ENCODE measurements at regions not wholly inside any gene's neighbourhood (a gene's known extent, or its start where the extent isn't known, plus 50 kb on each side); places are given as distances from the start of the nearest gene placed in this dataset.

- H3K36me3 ChIP-seq = no peaks in the 10 kb centered on the region
- H3K4me3 ChIP-seq = no peak overlapping the region
- H3K4me1 ChIP-seq = no peaks in the 10 kb centered on the region
- ATAC-seq = no peak
- H3K9me3 ChIP-seq = no peaks in the 10 kb centered on the region
- H3K27me3 ChIP-seq = no peaks in the 10 kb centered on the region
- no peak for TF ChIP-seq EP300 (IDR thresholded peaks at IDR 0.05)
- WGBS, 2 donors (ENCODE audit: low coverage in 1 of 2) = 39 to 62% methylated on average over 1 of the region's 1 CpG
- H3K27ac ChIP-seq = no peak overlapping the region
Measured at GRCh38 chr2:56688661-56689060, 504.9 kb downstream of the CCDC85A start.

- no peak for TF ChIP-seq POLR2AphosphoS5 (IDR thresholded peaks at IDR 0.05)
- no peak for TF ChIP-seq EP300 (IDR thresholded peaks at IDR 0.05)
- TF ChIP-seq CTCF (IDR thresholded peaks at IDR 0.05) = no peak
- TF ChIP-seq POLR2A (IDR thresholded peaks at IDR 0.05) = no peak
- no peak overlapping the region for H3K4me3 ChIP-seq
- H3K27me3 ChIP-seq = no peaks in the 10 kb centered on the region
- ATAC-seq = no peak
- no peak overlapping the region for H3K27ac ChIP-seq
- H3K4me1 ChIP-seq = no peaks in the 10 kb centered on the region
- H3K36me3 ChIP-seq = no peaks in the 10 kb centered on the region
- no peaks in the 10 kb centered on the region for H3K9me3 ChIP-seq
- 56 to 77% methylated on average over 2 of the region's 2 CpGs for WGBS, 2 donors (ENCODE audit: low coverage in 1 of 2)
Measured at GRCh38 chr2:56693501-56693900, 509.7 kb downstream of the CCDC85A start.

GRCh38 chr2:56703001-56703400, 519.2 kb downstream of the CCDC85A start:
- WGBS, 2 donors (ENCODE audit: low coverage in 1 of 2) = 72 to 83% methylated on average over 2 of the region's 2 CpGs

GRCh38 chr2:56705713-56706112, 521.9 kb downstream of the CCDC85A start:
- WGBS, 2 donors (ENCODE audit: low coverage in 1 of 2) = 34 to 45% methylated on average over 2 of the region's 2 CpGs
- H3K4me3 ChIP-seq = no peak overlapping the region
- no peak for ATAC-seq
- H3K4me1 ChIP-seq = no peaks in the 10 kb centered on the region
- H3K36me3 ChIP-seq = no peaks in the 10 kb centered on the region
- TF ChIP-seq POLR2A (IDR thresholded peaks at IDR 0.05) (no peak), CTCF (IDR thresholded peaks at IDR 0.05) (no peak), POLR2AphosphoS5 (IDR thresholded peaks at IDR 0.05) (no peak), EP300 (IDR thresholded peaks at IDR 0.05) (no peak)
- no peaks in the 10 kb centered on the region for H3K9me3 ChIP-seq
- no peaks in the 10 kb centered on the region for H3K27me3 ChIP-seq
- no peak overlapping the region for H3K27ac ChIP-seq

More at GRCh38 chr2:56703001-56703400, 519.2 kb downstream of the CCDC85A start:
- Histone ChIP-seq H3K9me3 (peaks cover 0 to 19% (median 0%) of the 10 kb centered on the region in 3 donors), H3K4me1 (no peaks in the 10 kb centered on the region), H3K27ac (no peak overlapping the region), H3K4me3 (no peak overlapping the region), H3K27me3 (no peaks in the 10 kb centered on the region), H3K36me3 (no peaks in the 10 kb centered on the region)
- TF ChIP-seq CTCF (IDR thresholded peaks at IDR 0.05) = no peak
- no peak for ATAC-seq

GRCh38 chr2:56707218-56707617, 523.4 kb downstream of the CCDC85A start:
- WGBS, 2 donors (ENCODE audit: low coverage in 1 of 2) = 53 to 60% methylated on average over 1 to 3 of the region's 3 CpGs
- Histone ChIP-seq H3K4me3 (no peak overlapping the region), H3K36me3 (no peaks in the 10 kb centered on the region), H3K27ac (no peak overlapping the region), H3K4me1 (no peaks in the 10 kb centered on the region), H3K9me3 (no peaks in the 10 kb centered on the region), H3K27me3 (no peaks in the 10 kb centered on the region)
- no peak for ATAC-seq
- TF ChIP-seq CTCF (IDR thresholded peaks at IDR 0.05) = no peak
- no peak for TF ChIP-seq POLR2AphosphoS5 (IDR thresholded peaks at IDR 0.05)
- TF ChIP-seq POLR2A (IDR thresholded peaks at IDR 0.05) = no peak
- TF ChIP-seq EP300 (IDR thresholded peaks at IDR 0.05) = no peak

- H3K36me3 ChIP-seq = no peaks in the 10 kb centered on the region
- H3K27me3 ChIP-seq = no peaks in the 10 kb centered on the region
- no peak for TF ChIP-seq EP300 (IDR thresholded peaks at IDR 0.05)
- no peak for TF ChIP-seq POLR2AphosphoS5 (IDR thresholded peaks at IDR 0.05)
- TF ChIP-seq POLR2A (IDR thresholded peaks at IDR 0.05) = no peak
- TF ChIP-seq CTCF (IDR thresholded peaks at IDR 0.05) = no peak
- no peak for ATAC-seq
- H3K4me1 ChIP-seq = no peaks in the 10 kb centered on the region
- no peak overlapping the region for H3K4me3 ChIP-seq
- H3K27ac ChIP-seq = no peak overlapping the region
- WGBS, 2 donors (ENCODE audit: low coverage in 1 of 2) = 67 to 77% methylated on average over 2 of the region's 2 CpGs
- no peaks in the 10 kb centered on the region for H3K9me3 ChIP-seq
Measured at GRCh38 chr2:56707650-56708049, 523.9 kb downstream of the CCDC85A start.
